GM19372 (cell line): ENCODE measurements at regions not wholly inside any gene's neighbourhood (a gene's known extent, or its start where the extent isn't known, plus 50 kb on each side); places are given as distances from the start of the nearest gene placed in this dataset.

Source experiments
- ATAC-seq: cut with Tn5 transposase; IDR thresholded peaks from one replicate; pipeline ENCODE4 v1.9.1; 2021; ENCODE audit warnings: mild to moderate bottlenecking, low read depth, moderate library complexity; ENCODE audit not compliant: unreplicated experiment

GRCh38 chr16:62224646-62225209 lies 188.5 kb upstream of the CDH8 start:
- no peak for ATAC-seq

GRCh38 chr16:62216837-62217236 lies 180.6 kb upstream of the CDH8 start:
- no peak for ATAC-seq

- ATAC-seq, result no peak
Observed at GRCh38 chr16:62213763-62214162, 177.5 kb upstream of the CDH8 start.

GRCh38 chr16:62208934-62209333 lies 172.7 kb upstream of the CDH8 start:
- ATAC-seq, result no peak

GRCh38 chr16:62205459-62205858 lies 169.2 kb upstream of the CDH8 start:
- no peak for ATAC-seq

GRCh38 chr16:62201911-62202310 lies 165.7 kb upstream of the CDH8 start:
- no peak for ATAC-seq

GRCh38 chr16:62194828-62195227 lies 158.6 kb upstream of the CDH8 start:
- ATAC-seq, result no peak

GRCh38 chr16:62190426-62190825 lies 154.2 kb upstream of the CDH8 start:
- no peak for ATAC-seq

GRCh38 chr16:62177351-62178203 lies 141.3 kb upstream of the CDH8 start:
- no peak for ATAC-seq

- ATAC-seq, result no peak
Observed at GRCh38 chr16:62170642-62171041, 134.4 kb upstream of the CDH8 start.

GRCh38 chr16:62167551-62167950 lies 131.3 kb upstream of the CDH8 start:
- no peak for ATAC-seq

- no peak for ATAC-seq
Observed at GRCh38 chr16:62157544-62157943, 121.3 kb upstream of the CDH8 start.

GRCh38 chr16:62156971-62157370 lies 120.7 kb upstream of the CDH8 start:
- ATAC-seq, result no peak

GRCh38 chr16:62149631-62150030 lies 113.4 kb upstream of the CDH8 start:
- no peak for ATAC-seq

- ATAC-seq, result no peak
Observed at GRCh38 chr16:62137996-62138395, 101.8 kb upstream of the CDH8 start.

- no peak for ATAC-seq
Observed at GRCh38 chr16:62135911-62136310, 99.7 kb upstream of the CDH8 start.

- ATAC-seq, result no peak
Observed at GRCh38 chr16:62135446-62135845, 99.2 kb upstream of the CDH8 start.

GRCh38 chr16:62130101-62130500 lies 93.9 kb upstream of the CDH8 start:
- ATAC-seq, result no peak

GRCh38 chr16:62105244-62105643 lies 69.0 kb upstream of the CDH8 start:
- no peak for ATAC-seq

GRCh38 chr16:62102588-62102987 lies 66.3 kb upstream of the CDH8 start:
- ATAC-seq, result no peak

- no peak for ATAC-seq
Observed at GRCh38 chr16:62100651-62101050, 64.4 kb upstream of the CDH8 start.

GRCh38 chr16:62089715-62090114 lies 53.5 kb upstream of the CDH8 start:
- ATAC-seq, result no peak
